Head of caudate nucleus (tissue), 42 donors: ENCODE measurements at regions not wholly inside any gene's neighbourhood (a gene's known extent, or its start where the extent isn't known, plus 50 kb on each side); places are given as distances from the start of the nearest gene placed in this dataset.
"Not testable (repeated sequence)": the region's sequence is repeated elsewhere in the genome, so short reads cannot be mapped to it uniquely, and the experiment has no call there.

Experiments
- DNase-seq, 42 donors: peaks; one replicate each; pipeline versions ENCODE4 v3.0.0 to v3.0.0-alpha.2; 2020 to 2021; ENCODE audit warnings: mixed read lengths in 7 of 42
- intact Hi-C: fragments of 100-400 bp; cut with DNase I; formaldehyde crosslinking; loops from one replicate; pipeline ENCODE4 v1.15.0; 2022

- intact Hi-C loops = no loop called here
- no peak for DNase-seq
Observed at GRCh38 chr2:176780348-176780747, 432.2 kb upstream of the HNRNPA3 start.

- no peak for DNase-seq
- intact Hi-C loops = no loop called here
Observed at GRCh38 chr2:176781570-176782217, 430.9 kb upstream of the HNRNPA3 start.

- DNase-seq = no peak
- intact Hi-C loops = no loop called here
Observed at GRCh38 chr2:176784633-176785200, 427.9 kb upstream of the HNRNPA3 start.

- no peak for DNase-seq
- intact Hi-C loops = no loop called here
Observed at GRCh38 chr2:176789751-176790150, 422.8 kb upstream of the HNRNPA3 start.

- intact Hi-C loops = no loop called here
- no peak for DNase-seq
Observed at GRCh38 chr2:176790468-176790867, 422.1 kb upstream of the HNRNPA3 start.

- intact Hi-C loops = no loop called here
- no peak for DNase-seq
Observed at GRCh38 chr2:176793792-176794191, 418.8 kb upstream of the HNRNPA3 start.

GRCh38 chr2:176794392-176794791 lies 418.2 kb upstream of the HNRNPA3 start:
- intact Hi-C loops = no loop called here
- no peak for DNase-seq

GRCh38 chr2:176795823-176796222 lies 416.8 kb upstream of the HNRNPA3 start:
- intact Hi-C loops = no loop called here
- DNase-seq = no peak

- DNase-seq = not testable (repeated sequence)
Observed at GRCh38 chr2:176796677-176797076, 415.9 kb upstream of the HNRNPA3 start.

GRCh38 chr2:176804392-176804791 lies 408.2 kb upstream of the HNRNPA3 start:
- no peak for DNase-seq
- intact Hi-C loops = no loop called here

More at GRCh38 chr2:176796677-176797076, 415.9 kb upstream of the HNRNPA3 start:
- intact Hi-C loops = not testable (repeated sequence)

GRCh38 chr2:176805345-176805744 lies 407.2 kb upstream of the HNRNPA3 start:
- intact Hi-C loops = no loop called here
- DNase-seq = no peak

GRCh38 chr2:176812246-176812775 lies 400.3 kb upstream of the HNRNPA3 start:
- intact Hi-C loops = loop anchor here (10.0 kb wide), 1 partner anchor 158 kb away; no protein-coding TSS in a partner anchor
- DNase-seq = peak in 9 of 42 donors; percentile 4 to 46 (median 24)

GRCh38 chr2:176813156-176813555 lies 399.4 kb upstream of the HNRNPA3 start:
- intact Hi-C loops = loop anchor here (10.0 kb wide), 1 partner anchor 158 kb away; no protein-coding TSS in a partner anchor

GRCh38 chr2:176813621-176814049 lies 399.0 kb upstream of the HNRNPA3 start:
- DNase-seq = no peak
- intact Hi-C loops = loop anchor here (10.0 kb wide), 1 partner anchor 159 kb away; no protein-coding TSS in a partner anchor

More at GRCh38 chr2:176813156-176813555, 399.4 kb upstream of the HNRNPA3 start:
- DNase-seq = no peak

- DNase-seq = no peak
- intact Hi-C loops = loop anchor here (10.0 kb wide), 1 partner anchor 159 kb away; no protein-coding TSS in a partner anchor
Observed at GRCh38 chr2:176814274-176814673, 398.3 kb upstream of the HNRNPA3 start.

GRCh38 chr2:176814740-176815367 lies 397.7 kb upstream of the HNRNPA3 start:
- intact Hi-C loops = loop anchor here (10.0 kb wide), 1 partner anchor 160 kb away; no protein-coding TSS in a partner anchor
- peak in 2 of 42 donors; percentile 7 to 13 for DNase-seq

GRCh38 chr2:176817061-176817565 lies 395.5 kb upstream of the HNRNPA3 start:
- DNase-seq = peak in 40 of 42 donors; percentile 18 to 82 (median 54)
- intact Hi-C loops = loop anchor here (10.0 kb wide), 1 partner anchor 162 kb away; no protein-coding TSS in a partner anchor

GRCh38 chr2:176818076-176818475 lies 394.5 kb upstream of the HNRNPA3 start:
- DNase-seq = no peak
- intact Hi-C loops = loop anchor here (10.0 kb wide), 1 partner anchor 163 kb away; no protein-coding TSS in a partner anchor

- intact Hi-C loops = loop anchor here (10.0 kb wide), 1 partner anchor 164 kb away; no protein-coding TSS in a partner anchor
Observed at GRCh38 chr2:176818617-176819016, 394.0 kb upstream of the HNRNPA3 start.

More at GRCh38 chr2:176818617-176819016, 394.0 kb upstream of the HNRNPA3 start:
- DNase-seq = no peak
